K562 (cell line): ENCODE measurements at regions not wholly inside any gene's neighbourhood (a gene's known extent, or its start where the extent isn't known, plus 50 kb on each side); places are given as distances from the start of the nearest gene placed in this dataset.
A peak's percentile ranks its signal among the peaks of the same experiment; 100 is the strongest.

Experiments used
- ARNT ChIP-seq, 2 experiments: fragments of 450-650 bp; IDR thresholded peaks; 2 replicates each; pipeline ENCODE4 v1.6.1; 2016; ENCODE audit warnings: mild to moderate bottlenecking in 1 of 2
- CBX1 ChIP-seq: sonication (generic); IDR thresholded peaks from 2 replicates; pipeline ENCODE4 v1.6.1; 2016; ENCODE audit warnings: antibody characterized with exemption, low read depth, mild to moderate bottlenecking
- CBX3 ChIP-seq, 2 experiments: IDR thresholded peaks; 1 replicate in 1 of 2; 2 replicates in 1 of 2; pipeline ENCODE4 v1.6.1; 2012; ENCODE audit warnings: inconsistent platforms in 2 of 2, low read length in 2 of 2, borderline replicate concordance in 1 of 2, control low read depth in 1 of 2
- E4F1 ChIP-seq: fragments of 250-450 bp; sonication (Bioruptor Pico); IDR thresholded peaks from 2 replicates; pipeline ENCODE4 v1.5.0; 2021; ENCODE audit warnings: mild to moderate bottlenecking, borderline replicate concordance
- HMBOX1 ChIP-seq: sonication (generic); IDR thresholded peaks from 2 replicates; pipeline ENCODE4 v1.6.1; 2016
- KLF13 ChIP-seq: fragments of 450-650 bp; IDR thresholded peaks from 2 replicates; pipeline ENCODE4 v1.6.1; 2016; ENCODE audit warnings: missing genetic modification characterization, low read depth, mild to moderate bottlenecking, missing compliant biosample characterization, moderate library complexity, borderline replicate concordance
- RAD51 ChIP-seq: fragments of 450-650 bp; IDR thresholded peaks from 2 replicates; pipeline ENCODE4 v1.7.1; 2016; ENCODE audit warnings: low read depth, mild to moderate bottlenecking, borderline replicate concordance
- TARDBP ChIP-seq: fragments of 450-650 bp; IDR thresholded peaks from 2 replicates; pipeline ENCODE4 v1.6.1; 2016
- VEZF1 ChIP-seq: fragments of 200-800 bp; sonication (Bioruptor generic); IDR thresholded peaks from 2 replicates; pipeline ENCODE4 v1.6.1; 2017; ENCODE audit warnings: missing genetic modification characterization, missing compliant biosample characterization
- XRCC3 ChIP-seq: fragments of 450-650 bp; IDR thresholded peaks from 2 replicates; pipeline ENCODE4 v1.6.1; 2017; ENCODE audit warnings: mild to moderate bottlenecking, moderate library complexity
- ZBTB2 ChIP-seq: fragments of 450-650 bp; IDR thresholded peaks from 2 replicates; pipeline ENCODE4 v1.6.1; 2016; ENCODE audit warnings: antibody characterized with exemption
- ZNF146 ChIP-seq: IDR thresholded peaks from one replicate; pipeline ENCODE4 v1.6.1; 2018; ENCODE audit warnings: missing compliant biosample characterization; ENCODE audit not compliant: unreplicated experiment
- ZNF277 ChIP-seq: fragments of 250-450 bp; sonication (Bioruptor Pico); IDR thresholded peaks from 2 replicates; pipeline ENCODE4 v1.8.0; 2022; ENCODE audit warnings: inconsistent platforms, mild to moderate bottlenecking, moderate library complexity, borderline replicate concordance

- no peak for TF ChIP-seq ZNF277 (CRISPR knock-in tag)
- TF ChIP-seq HMBOX1, result no peak
- peak in 1 of 2 experiments; percentile 98; a peak in 2 of 3 replicates for TF ChIP-seq CBX3 (IDR thresholded peaks at IDR 0.05; ENCODE audit: borderline replicate concordance in 1 of 2, low read length in 2 of 2)
- no peak for TF ChIP-seq E4F1 (CRISPR knock-in tag)
- no peak for TF ChIP-seq VEZF1
- no peak for TF ChIP-seq ZBTB2
- TF ChIP-seq CBX1, result 0 out of 2 replicates have a peak, but pooled peaks have one; percentile 37
- peak in 1 of 2 experiments; percentile 55; a peak in 1 of 4 replicates for TF ChIP-seq ARNT (IDR thresholded peaks at IDR 0.05)
- no peak for TF ChIP-seq RAD51
- no peak for TF ChIP-seq ZNF146 (CRISPR knock-in tag)
- TF ChIP-seq TARDBP, result no peak
- TF ChIP-seq KLF13 (tag), result no peak
- peak; percentile 70; the same call in 1 of the 2 replicates for TF ChIP-seq XRCC3
These were observed 310.7 kb upstream of the PREP start (continued) for GRCh38 chr6:105713474-105714118.
